ENCODE measurements at regions not wholly inside any gene's neighbourhood (a gene's known extent, or its start where the extent isn't known, plus 50 kb on each side); places are given as distances from the start of the nearest gene placed in this dataset.

GRCh38 chr16:85179344-85180046 is 67.2 kb upstream of the CIBAR2 start:
- BruUV-seq (replicated peaks), result no TSS peak

DNA sequence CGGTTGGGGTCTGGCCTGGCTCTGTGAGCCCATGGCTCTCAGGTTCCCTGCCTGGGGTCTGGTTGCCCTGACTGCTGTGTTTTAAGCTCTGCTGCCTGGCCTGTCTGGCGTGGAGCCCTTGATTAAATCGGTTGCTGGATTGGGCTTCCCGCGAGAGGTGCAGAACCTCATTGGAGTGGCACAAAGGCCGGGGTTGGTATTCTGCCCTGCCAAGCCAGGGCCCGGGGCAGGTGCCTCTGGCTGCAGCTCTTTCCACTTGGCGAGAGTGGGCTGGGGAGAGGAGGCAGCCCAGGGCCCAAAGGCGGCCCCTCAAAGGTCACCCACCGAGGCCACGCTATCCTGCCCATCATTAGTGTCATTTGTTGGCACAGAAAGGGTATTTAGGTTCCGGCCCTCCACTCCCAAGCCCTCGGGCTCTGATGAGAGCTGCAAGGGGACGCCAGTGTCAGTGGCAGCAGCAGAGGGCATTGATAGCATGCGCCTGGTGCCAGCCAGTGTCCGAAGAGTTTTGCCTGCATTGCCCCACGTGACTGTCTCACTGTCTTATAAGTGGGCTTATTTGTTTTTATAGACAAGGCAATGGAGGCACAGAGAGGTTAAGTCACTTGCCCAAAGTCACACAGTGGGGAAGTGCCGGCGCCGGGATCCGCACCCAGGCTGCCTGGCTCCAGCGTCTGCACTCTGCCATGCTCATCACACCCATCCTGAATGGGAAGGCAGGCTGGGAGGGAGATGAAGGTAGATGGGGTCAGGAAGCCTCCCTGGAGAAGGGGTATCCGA is 68.0 kb upstream of the CIBAR2 start:
- POLR2A ChIA-PET, result interaction anchor here (0.6 kb wide), 1 partner anchor 50 kb away, joined by 9 read pairs; no protein-coding TSS in a partner anchor

More at GRCh38 chr16:85179344-85180046, 67.2 kb upstream of the CIBAR2 start:
- DNase-seq (ENCODE audit: low read depth, low spot score) (no peak), ATAC-seq (no peak)
- H3K4me1 ChIP-seq (ENCODE audit: control insufficient read depth, insufficient read depth, low read length), result peaks cover 15% of the 10 kb centered on the region
- ChIA-PET POLR2A (interaction anchor here (0.6 kb wide), 1 partner anchor 49 kb away, joined by 9 read pairs; no protein-coding TSS in a partner anchor), CTCF (no interaction called here)
- no peak overlapping the region for H3K27ac ChIP-seq (ENCODE audit: low read length)
- no peak overlapping the region for H3K4me3 ChIP-seq (ENCODE audit: low read depth in 2 of 2, low read length in 2 of 2)
- TF ChIP-seq CTCF (IDR thresholded peaks at IDR 0.05), result no peak
- no peak for TF ChIP-seq POLR2AphosphoS5 (IDR thresholded peaks at IDR 0.05; ENCODE audit: low read depth, low read length)
- no peak for TF ChIP-seq SIN3A (IDR thresholded peaks at IDR 0.05; ENCODE audit: borderline replicate concordance, insufficient read depth, low read depth, low read length)
- TF ChIP-seq, protein P1, sequence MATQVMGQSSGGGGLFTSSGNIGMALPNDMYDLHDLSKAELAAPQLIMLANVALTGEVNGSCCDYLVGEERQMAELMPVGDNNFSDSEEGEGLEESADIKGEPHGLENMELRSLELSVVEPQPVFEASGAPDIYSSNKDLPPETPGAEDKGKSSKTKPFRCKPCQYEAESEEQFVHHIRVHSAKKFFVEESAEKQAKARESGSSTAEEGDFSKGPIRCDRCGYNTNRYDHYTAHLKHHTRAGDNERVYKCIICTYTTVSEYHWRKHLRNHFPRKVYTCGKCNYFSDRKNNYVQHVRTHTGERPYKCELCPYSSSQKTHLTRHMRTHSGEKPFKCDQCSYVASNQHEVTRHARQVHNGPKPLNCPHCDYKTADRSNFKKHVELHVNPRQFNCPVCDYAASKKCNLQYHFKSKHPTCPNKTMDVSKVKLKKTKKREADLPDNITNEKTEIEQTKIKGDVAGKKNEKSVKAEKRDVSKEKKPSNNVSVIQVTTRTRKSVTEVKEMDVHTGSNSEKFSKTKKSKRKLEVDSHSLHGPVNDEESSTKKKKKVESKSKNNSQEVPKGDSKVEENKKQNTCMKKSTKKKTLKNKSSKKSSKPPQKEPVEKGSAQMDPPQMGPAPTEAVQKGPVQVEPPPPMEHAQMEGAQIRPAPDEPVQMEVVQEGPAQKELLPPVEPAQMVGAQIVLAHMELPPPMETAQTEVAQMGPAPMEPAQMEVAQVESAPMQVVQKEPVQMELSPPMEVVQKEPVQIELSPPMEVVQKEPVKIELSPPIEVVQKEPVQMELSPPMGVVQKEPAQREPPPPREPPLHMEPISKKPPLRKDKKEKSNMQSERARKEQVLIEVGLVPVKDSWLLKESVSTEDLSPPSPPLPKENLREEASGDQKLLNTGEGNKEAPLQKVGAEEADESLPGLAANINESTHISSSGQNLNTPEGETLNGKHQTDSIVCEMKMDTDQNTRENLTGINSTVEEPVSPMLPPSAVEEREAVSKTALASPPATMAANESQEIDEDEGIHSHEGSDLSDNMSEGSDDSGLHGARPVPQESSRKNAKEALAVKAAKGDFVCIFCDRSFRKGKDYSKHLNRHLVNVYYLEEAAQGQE (IDR thresholded peaks at IDR 0.05; ENCODE audit: insufficient read depth in 1 of 2, low read depth in 2 of 2, low read length in 1 of 2), result no peak
- no peaks in the 10 kb centered on the region for H3K36me3 ChIP-seq (ENCODE audit: control insufficient read depth, insufficient read depth, low read length)
- H3K9me3 ChIP-seq (ENCODE audit: control insufficient read depth, insufficient read depth, low read depth, low read length), result peaks cover 5% of the 10 kb centered on the region; the same call in 1 of the 2 replicates
- in situ Hi-C loops (cut with HindIII; ENCODE audit: low pct_unique_long_range_greater_than_20kb, low sequenced_read_pairs) (no loop called here), intact Hi-C loops (cut with micrococcal nuclease; ENCODE audit: unreplicated experiment) (no loop called here)
- no peaks in the 10 kb centered on the region for H3K27me3 ChIP-seq (ENCODE audit: control insufficient read depth, insufficient read depth, low read length)

More for the DNA sequence above, 68.0 kb upstream of the CIBAR2 start:
- ATAC-seq (no peak), DNase-seq (ENCODE audit: low read depth, low spot score) (no peak)
- CTCF ChIA-PET, result no interaction called here
- H3K27me3 ChIP-seq (ENCODE audit: control insufficient read depth, insufficient read depth, low read length), result no peaks in the 10 kb centered on the region
- peaks cover 9% of the 10 kb centered on the region; the same call in 1 of the 2 replicates for H3K4me1 ChIP-seq (ENCODE audit: control insufficient read depth, insufficient read depth, low read length)
- intact Hi-C loops (cut with micrococcal nuclease; ENCODE audit: unreplicated experiment) (no loop called here), in situ Hi-C loops (cut with HindIII; ENCODE audit: low pct_unique_long_range_greater_than_20kb, low sequenced_read_pairs) (no loop called here)
- H3K27ac ChIP-seq (ENCODE audit: low read length), result no peak overlapping the region
- no TSS peak for BruUV-seq (replicated peaks)
- TF ChIP-seq, protein P1 (IDR thresholded peaks at IDR 0.05; ENCODE audit: insufficient read depth in 1 of 2, low read depth in 2 of 2, low read length in 1 of 2), result no peak
- TF ChIP-seq TCF7L2 (IDR thresholded peaks at IDR 0.05; ENCODE audit: low read depth, low read length) (no peak), SIN3A (IDR thresholded peaks at IDR 0.05; ENCODE audit: borderline replicate concordance, insufficient read depth, low read depth, low read length) (no peak), POLR2AphosphoS5 (IDR thresholded peaks at IDR 0.05; ENCODE audit: low read depth, low read length) (no peak), CTCF (IDR thresholded peaks at IDR 0.05) (no peak)
- no peaks in the 10 kb centered on the region for H3K36me3 ChIP-seq (ENCODE audit: control insufficient read depth, insufficient read depth, low read length)
- no peak overlapping the region for H3K4me3 ChIP-seq (ENCODE audit: low read depth in 2 of 2, low read length in 2 of 2)
- peaks cover 5% of the 10 kb centered on the region; the same call in 1 of the 2 replicates for H3K9me3 ChIP-seq (ENCODE audit: control insufficient read depth, insufficient read depth, low read depth, low read length)
